PC-9 (cell line): ENCODE measurements at regions not wholly inside any gene's neighbourhood (a gene's known extent, or its start where the extent isn't known, plus 50 kb on each side); places are given as distances from the start of the nearest gene placed in this dataset.

ENCODE experiments used
- BruUV-seq: library from RNA; stranded (reverse); fragments of 400-500 nt; replicated peaks from 2 replicates; lab custom pipeline; 2021; lab: Mats Ljungman, UMichigan
- CTCF ChIA-PET: fragments of 300-600 bp; sonication (Branson Sonifier 250); formaldehyde crosslinking; loops from one replicate; lab custom pipeline; 2022; ENCODE audit warnings: antibody characterized with exemption; lab: Charles Lee
- POLR2A ChIA-PET: fragments of 300-600 bp; sonication (Branson Sonifier 250); formaldehyde crosslinking; loops from one replicate; lab custom pipeline; 2022; ENCODE audit warnings: antibody characterized with exemption; ENCODE audit not compliant: unreplicated experiment; lab: Charles Lee
- DNase-seq, 2 experiments: peaks; one replicate each; pipeline versions ENCODE4 v3.0.0 to v3.0.0-alpha.2; 2015 to 2022; ENCODE audit warnings: mixed read lengths in 1 of 2
- H2AFZ ChIP-seq: fragments of 200-600 bp; sonication (generic); 2 replicates; pipeline ENCODE4 v1.8.1; 2017; ENCODE audit warnings: antibody characterized with exemption
- H3F3A ChIP-seq: fragments of 200-600 bp; sonication (generic); 2 replicates; pipeline ENCODE4 v1.8.1; 2017; ENCODE audit warnings: antibody characterized with exemption, mild to moderate bottlenecking, low read depth; ENCODE audit not compliant: insufficient read depth
- H3K27ac ChIP-seq: fragments of 200-600 bp; sonication (generic); 2 replicates; pipeline ENCODE4 v1.6.1; 2016; ENCODE audit warnings: mixed run types
- H3K27me3 ChIP-seq: fragments of 200-600 bp; sonication (generic); 2 replicates; pipeline ENCODE4 v1.6.1; 2016; ENCODE audit warnings: low read depth, mixed run types; ENCODE audit not compliant: insufficient read depth
- H3K36me3 ChIP-seq: fragments of 200-600 bp; sonication (generic); 2 replicates; pipeline ENCODE4 v1.6.1; 2016; ENCODE audit warnings: low read depth, mixed run types
- H3K4me1 ChIP-seq: fragments of 200-600 bp; sonication (generic); replicated peaks from 2 replicates; pipeline ENCODE4 v1.6.1; 2016; ENCODE audit warnings: mixed run types; ENCODE audit not compliant: insufficient read depth
- H3K4me2 ChIP-seq: fragments of 200-600 bp; sonication (generic); 2 replicates; pipeline ENCODE4 v1.6.1; 2017; ENCODE audit warnings: mixed run types
- H3K4me3 ChIP-seq: fragments of 200-600 bp; sonication (generic); 2 replicates; pipeline ENCODE4 v1.6.1; 2016; ENCODE audit warnings: mixed run types
- H3K79me2 ChIP-seq: fragments of 200-600 bp; sonication (generic); 2 replicates; pipeline ENCODE4 v1.6.1; 2017; ENCODE audit warnings: low read depth, mixed run types
- H3K9me2 ChIP-seq: fragments of 200-600 bp; sonication (generic); 2 replicates; pipeline ENCODE4 v1.8.1; 2017; ENCODE audit warnings: mild to moderate bottlenecking; ENCODE audit not compliant: insufficient read depth
- H3K9me3 ChIP-seq: fragments of 200-600 bp; sonication (generic); 2 replicates; pipeline ENCODE4 v1.8.1; 2016; ENCODE audit warnings: low read depth; ENCODE audit not compliant: insufficient read depth
- H4K20me1 ChIP-seq: fragments of 200-600 bp; sonication (generic); 2 replicates; pipeline ENCODE4 v1.8.1; 2017; ENCODE audit not compliant: insufficient read depth
- EZH2 ChIP-seq: fragments of 200-600 bp; sonication (generic); IDR thresholded peaks from 2 replicates; pipeline ENCODE4 v1.8.0; 2017; ENCODE audit warnings: antibody characterized with exemption, low read depth
- intact Hi-C: fragments of 100-400 bp; cut with micrococcal nuclease; formaldehyde crosslinking; loops from one replicate; pipeline ENCODE4 v1.10.0; 2022; ENCODE audit not compliant: unreplicated experiment
- TF ChIP-seq, protein P1 (sequence below): fragments of 200-600 bp; sonication (generic); conservative IDR thresholded peaks from 2 replicates; pipeline ENCODE4 v1.6.1; 2017; ENCODE audit warnings: mixed run types, antibody characterized with exemption, mild to moderate bottlenecking, moderate library complexity

DNA sequence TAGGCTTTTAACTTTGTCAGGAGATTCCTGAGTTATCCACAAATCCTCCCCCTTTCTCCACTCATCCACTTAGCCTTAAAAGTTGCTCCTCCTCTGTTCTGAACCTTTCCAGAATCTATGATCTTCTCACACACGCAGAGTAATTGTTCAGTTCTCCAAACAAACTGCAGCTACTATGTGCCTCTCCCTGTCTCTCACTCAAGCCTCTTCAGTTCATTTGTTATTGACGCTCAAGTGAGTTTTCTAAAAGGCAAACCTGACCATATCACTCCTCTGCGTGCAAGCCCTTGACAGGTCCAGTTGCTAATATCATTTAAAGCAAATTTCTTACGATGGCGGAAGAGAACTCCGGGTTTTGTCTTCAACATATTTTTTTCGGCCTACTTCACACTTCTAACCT lies 1169.7 kb upstream of the TENM4 start:
- no peaks in the 10 kb centered on the region for H3K9me3 ChIP-seq
- no peak for DNase-seq
- no peaks in the 10 kb centered on the region for H3K4me1 ChIP-seq
- intact Hi-C loops: no loop called here
- no peaks in the 10 kb centered on the region for H3K27me3 ChIP-seq
- H4K20me1 ChIP-seq: no peaks in the 10 kb centered on the region
- no peak overlapping the region for H2AFZ ChIP-seq
- H3K9me2 ChIP-seq: no peaks in the 10 kb centered on the region
- no peak for TF ChIP-seq EZH2
- TF ChIP-seq, protein P1, sequence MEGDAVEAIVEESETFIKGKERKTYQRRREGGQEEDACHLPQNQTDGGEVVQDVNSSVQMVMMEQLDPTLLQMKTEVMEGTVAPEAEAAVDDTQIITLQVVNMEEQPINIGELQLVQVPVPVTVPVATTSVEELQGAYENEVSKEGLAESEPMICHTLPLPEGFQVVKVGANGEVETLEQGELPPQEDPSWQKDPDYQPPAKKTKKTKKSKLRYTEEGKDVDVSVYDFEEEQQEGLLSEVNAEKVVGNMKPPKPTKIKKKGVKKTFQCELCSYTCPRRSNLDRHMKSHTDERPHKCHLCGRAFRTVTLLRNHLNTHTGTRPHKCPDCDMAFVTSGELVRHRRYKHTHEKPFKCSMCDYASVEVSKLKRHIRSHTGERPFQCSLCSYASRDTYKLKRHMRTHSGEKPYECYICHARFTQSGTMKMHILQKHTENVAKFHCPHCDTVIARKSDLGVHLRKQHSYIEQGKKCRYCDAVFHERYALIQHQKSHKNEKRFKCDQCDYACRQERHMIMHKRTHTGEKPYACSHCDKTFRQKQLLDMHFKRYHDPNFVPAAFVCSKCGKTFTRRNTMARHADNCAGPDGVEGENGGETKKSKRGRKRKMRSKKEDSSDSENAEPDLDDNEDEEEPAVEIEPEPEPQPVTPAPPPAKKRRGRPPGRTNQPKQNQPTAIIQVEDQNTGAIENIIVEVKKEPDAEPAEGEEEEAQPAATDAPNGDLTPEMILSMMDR: no peak
- CTCF ChIA-PET: no interaction called here
- no peak overlapping the region for H3K27ac ChIP-seq
- POLR2A ChIA-PET: no interaction called here
- H3K79me2 ChIP-seq: no peaks in the 10 kb centered on the region
- no TSS peak for BruUV-seq
- no peaks in the 10 kb centered on the region for H3F3A ChIP-seq
- no peak overlapping the region for H3K4me2 ChIP-seq
- no peak overlapping the region for H3K4me3 ChIP-seq
- H3K36me3 ChIP-seq: no peaks in the 10 kb centered on the region

DNA sequence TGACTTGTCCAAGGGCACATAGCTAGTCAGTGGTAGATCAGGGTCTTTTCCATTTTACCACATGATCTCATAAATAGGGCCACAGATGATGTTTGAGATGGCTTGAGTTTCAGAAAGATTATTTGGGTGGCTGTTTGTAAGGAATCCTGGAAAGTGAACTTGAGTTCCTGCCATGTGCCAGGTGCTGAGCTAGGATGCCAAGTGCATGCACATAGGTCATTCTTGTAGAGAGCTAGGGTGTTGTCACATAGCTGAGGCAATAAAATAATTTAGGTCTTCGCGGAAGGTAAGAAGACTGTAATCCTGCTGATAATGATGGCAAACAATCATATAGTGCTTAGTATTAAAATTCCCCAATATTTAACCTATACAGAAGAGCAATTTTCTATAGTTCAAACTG lies 1162.6 kb upstream of the TENM4 start:
- Histone ChIP-seq H3K79me2 (no peaks in the 10 kb centered on the region), H3K27ac (no peak overlapping the region), H3K4me1 (no peaks in the 10 kb centered on the region), H2AFZ (no peak overlapping the region), H3F3A (no peaks in the 10 kb centered on the region), H3K9me3 (no peaks in the 10 kb centered on the region), H3K27me3 (no peaks in the 10 kb centered on the region), H3K4me3 (no peak overlapping the region), H3K36me3 (no peaks in the 10 kb centered on the region), H3K4me2 (no peak overlapping the region), H4K20me1 (no peaks in the 10 kb centered on the region), H3K9me2 (no peaks in the 10 kb centered on the region)
- POLR2A ChIA-PET: no interaction called here
- CTCF ChIA-PET: no interaction called here
- no peak for TF ChIP-seq EZH2
- TF ChIP-seq, protein P1: no peak
- DNase-seq: peak in 1 of 2 experiments; percentile 23
- BruUV-seq: no TSS peak
- intact Hi-C loops: no loop called here

DNA sequence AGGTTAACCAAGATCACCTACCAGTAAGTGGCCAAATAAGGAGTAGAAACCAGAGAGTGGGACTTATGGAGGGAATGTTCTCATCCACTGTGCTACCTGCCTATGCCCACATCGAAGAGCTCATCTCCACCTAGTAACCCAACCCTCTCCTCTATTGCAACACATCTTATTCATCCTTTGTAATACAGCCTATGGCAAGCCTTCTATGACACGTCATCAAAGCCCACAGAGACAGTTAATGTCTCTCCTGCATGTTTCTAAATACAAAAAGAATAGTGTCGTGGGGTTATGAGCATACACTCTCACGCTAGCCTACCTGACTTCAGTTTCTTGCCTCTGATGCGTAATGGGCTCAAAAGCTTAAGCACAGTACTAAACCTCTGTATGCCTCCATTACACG lies 1158.1 kb upstream of the TENM4 start:
- Histone ChIP-seq H3K4me2 (no peak overlapping the region), H3K4me1 (peaks cover 11% of the 10 kb centered on the region), H2AFZ (no peak overlapping the region), H3K27ac (no peak overlapping the region), H3K79me2 (no peaks in the 10 kb centered on the region), H4K20me1 (no peaks in the 10 kb centered on the region), H3K36me3 (no peaks in the 10 kb centered on the region), H3F3A (peaks cover 6% of the 10 kb centered on the region), H3K4me3 (no peak overlapping the region), H3K9me2 (no peaks in the 10 kb centered on the region), H3K9me3 (peaks cover 10% of the 10 kb centered on the region), H3K27me3 (no peaks in the 10 kb centered on the region)
- intact Hi-C loops: loop anchor here (10.0 kb wide), 1 partner anchor 434 kb away; no protein-coding TSS in a partner anchor
- DNase-seq: no peak
- TF ChIP-seq, protein P1: no peak
- TF ChIP-seq EZH2: no peak
- CTCF ChIA-PET: no interaction called here
- no TSS peak for BruUV-seq
- POLR2A ChIA-PET: no interaction called here
